GM12872 (cell line): ENCODE measurements at regions not wholly inside any gene's neighbourhood (a gene's known extent, or its start where the extent isn't known, plus 50 kb on each side); places are given as distances from the start of the nearest gene placed in this dataset.

Experiments used
- TF ChIP-seq, protein P1 (sequence below): IDR thresholded peaks from 3 replicates; pipeline ENCODE4 v1.5.1; 2011; ENCODE audit warnings: low read depth, mild to moderate bottlenecking, low read length, moderate library complexity; ENCODE audit not compliant: insufficient read depth

DNA sequence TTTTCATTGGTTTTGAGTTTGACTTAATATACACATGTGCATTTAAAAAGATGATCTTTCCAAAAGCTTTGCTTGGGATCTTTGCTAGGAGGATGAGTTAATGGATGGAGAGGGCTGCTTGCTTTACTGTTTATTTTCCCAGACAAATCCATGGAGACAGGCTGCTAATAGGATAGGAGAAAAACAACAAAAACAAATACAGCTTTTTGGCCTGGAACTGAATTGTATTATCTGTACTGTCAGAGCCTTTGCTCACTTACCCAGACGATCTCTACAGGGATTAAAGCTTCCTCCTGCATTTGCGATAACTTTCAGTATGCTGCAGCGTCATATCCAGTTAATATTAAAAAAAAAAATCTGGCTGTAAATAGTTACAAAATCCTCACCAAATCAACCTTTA is 190.8 kb upstream of the NUDT6 start:
- TF ChIP-seq, protein P1, sequence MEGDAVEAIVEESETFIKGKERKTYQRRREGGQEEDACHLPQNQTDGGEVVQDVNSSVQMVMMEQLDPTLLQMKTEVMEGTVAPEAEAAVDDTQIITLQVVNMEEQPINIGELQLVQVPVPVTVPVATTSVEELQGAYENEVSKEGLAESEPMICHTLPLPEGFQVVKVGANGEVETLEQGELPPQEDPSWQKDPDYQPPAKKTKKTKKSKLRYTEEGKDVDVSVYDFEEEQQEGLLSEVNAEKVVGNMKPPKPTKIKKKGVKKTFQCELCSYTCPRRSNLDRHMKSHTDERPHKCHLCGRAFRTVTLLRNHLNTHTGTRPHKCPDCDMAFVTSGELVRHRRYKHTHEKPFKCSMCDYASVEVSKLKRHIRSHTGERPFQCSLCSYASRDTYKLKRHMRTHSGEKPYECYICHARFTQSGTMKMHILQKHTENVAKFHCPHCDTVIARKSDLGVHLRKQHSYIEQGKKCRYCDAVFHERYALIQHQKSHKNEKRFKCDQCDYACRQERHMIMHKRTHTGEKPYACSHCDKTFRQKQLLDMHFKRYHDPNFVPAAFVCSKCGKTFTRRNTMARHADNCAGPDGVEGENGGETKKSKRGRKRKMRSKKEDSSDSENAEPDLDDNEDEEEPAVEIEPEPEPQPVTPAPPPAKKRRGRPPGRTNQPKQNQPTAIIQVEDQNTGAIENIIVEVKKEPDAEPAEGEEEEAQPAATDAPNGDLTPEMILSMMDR: no peak

DNA sequence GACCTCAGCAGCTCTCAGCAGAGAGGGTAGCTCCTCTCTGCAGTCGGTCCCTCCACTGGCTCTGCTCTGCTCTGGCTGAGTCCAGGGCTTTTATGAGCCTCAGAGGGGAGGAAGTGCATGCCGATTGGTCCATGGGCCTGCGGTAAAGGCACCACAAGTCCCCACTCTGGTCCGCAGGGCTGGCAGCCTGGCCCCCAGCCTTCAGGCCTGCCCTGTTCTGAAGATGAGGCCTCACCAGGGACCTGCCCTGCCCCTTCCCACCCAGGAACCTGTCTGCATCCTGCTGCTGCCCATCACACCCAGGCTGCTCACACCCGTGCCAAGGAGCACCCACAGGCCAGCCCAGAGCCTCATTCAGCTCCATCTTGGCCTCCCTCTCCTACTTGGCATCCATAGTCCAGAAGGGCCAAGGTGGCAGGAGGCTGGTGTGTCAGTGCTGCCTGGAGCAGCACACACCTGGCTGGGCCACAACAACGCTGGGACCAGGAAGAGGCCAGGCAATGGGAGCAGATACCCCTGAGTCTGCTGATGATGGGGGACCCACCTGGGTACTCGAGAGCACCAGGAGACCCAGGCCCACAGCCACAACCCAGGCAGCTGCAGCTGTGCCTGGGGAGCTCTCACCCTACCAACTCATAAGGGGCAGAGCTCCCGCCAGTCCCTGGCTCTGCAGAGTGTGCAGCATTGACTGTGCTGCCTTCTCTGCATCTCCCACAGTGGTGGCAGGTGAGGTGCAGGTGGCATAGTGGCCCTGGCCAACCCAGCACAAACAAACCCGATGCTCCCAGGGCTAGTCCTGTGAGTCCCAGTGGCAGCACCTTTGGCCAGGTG is 191.9 kb upstream of the NUDT6 start:
- TF ChIP-seq, protein P1: no peak

DNA sequence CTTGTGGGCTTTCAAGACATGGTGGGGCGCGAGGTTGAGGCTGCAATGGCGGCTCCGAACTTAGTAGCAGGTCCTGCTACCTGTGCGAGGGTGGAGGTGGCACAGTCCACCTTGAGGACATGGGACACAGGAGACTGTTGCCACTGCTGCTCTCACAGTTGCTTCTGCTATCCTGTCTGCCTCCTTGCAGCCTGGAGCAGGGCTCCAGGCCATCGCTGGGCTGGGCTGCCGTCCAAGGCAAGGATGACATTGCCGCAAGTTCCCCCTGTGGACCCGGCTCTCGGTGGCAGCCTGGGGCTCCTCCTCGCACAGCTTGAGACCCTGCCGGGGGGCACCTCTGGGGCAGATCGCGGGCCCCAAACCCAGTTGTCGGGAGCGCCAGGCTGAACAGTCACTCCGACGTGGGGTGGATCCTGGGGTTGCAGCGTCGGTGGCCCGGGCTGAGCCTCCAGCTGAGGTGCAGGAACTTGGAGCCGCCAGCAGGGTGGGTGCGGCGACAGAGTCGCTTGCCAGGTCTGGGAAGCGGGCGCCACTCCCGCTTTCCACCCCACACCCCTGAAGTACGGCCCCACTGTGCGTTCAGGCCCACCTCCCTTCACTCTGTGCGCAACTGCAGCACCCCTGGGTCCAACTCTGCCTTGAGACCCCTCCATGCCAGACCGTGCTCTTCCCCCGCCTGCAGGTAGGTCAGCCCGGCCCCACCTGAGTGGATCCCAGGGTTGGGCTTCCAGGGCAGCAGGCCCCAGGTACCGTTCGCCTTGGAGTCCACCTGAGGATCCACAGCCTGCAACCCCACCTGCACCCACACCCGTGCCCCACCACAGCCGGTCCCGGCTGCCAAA is 192.7 kb upstream of the NUDT6 start:
- TF ChIP-seq, protein P1: no peak

- TF ChIP-seq, protein P1: no peak
These were observed 194.0 kb upstream of the NUDT6 start for GRCh38 chr4:123116412-123116811.

DNA sequence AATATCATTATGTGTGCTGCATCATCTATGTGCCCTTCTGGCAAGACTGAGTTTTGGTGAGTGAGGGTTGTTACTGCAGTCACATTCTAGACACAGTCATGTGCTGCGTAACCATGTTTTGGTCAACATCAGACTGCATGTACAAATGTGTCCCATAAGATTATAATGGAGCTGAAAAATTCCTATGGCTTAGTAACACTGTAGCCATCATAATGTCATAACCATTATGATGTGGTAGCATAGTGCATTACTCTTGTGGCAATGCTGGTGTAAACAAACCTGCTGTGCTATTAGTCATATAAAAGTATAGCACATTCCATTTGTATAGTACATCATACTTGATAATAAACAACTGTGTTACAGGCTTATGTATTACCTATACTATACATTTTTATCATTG is 198.1 kb upstream of the NUDT6 start:
- TF ChIP-seq, protein P1: no peak

- TF ChIP-seq, protein P1: no peak
These were observed 199.0 kb upstream of the NUDT6 start for GRCh38 chr4:123121241-123121907.

DNA sequence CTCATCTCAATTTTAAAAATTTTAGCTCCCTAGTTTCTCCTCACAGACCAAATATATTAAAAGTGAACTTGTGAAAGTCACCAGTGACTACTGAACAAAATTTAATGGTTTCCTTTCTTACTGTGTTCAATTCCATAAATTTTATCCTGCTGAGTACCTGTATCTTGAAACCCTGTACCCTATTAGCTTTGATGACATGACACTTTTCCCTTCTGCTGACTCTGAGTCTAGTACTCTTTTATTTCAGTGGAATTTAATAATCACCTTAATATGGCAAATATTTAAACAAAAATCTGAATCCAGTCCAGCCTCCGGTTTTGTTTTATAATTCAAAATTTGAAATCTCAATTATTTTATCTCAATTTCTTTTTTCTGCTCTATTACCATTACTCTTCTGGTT is 203.1 kb upstream of the NUDT6 start:
- TF ChIP-seq, protein P1: no peak
